GM21576 (cell line): ENCODE measurements at regions not wholly inside any gene's neighbourhood (a gene's known extent, or its start where the extent isn't known, plus 50 kb on each side); places are given as distances from the start of the nearest gene placed in this dataset.

Source experiments
- ATAC-seq: cut with Tn5 transposase; IDR thresholded peaks from one replicate; pipeline ENCODE4 v1.9.1; 2021; ENCODE audit warnings: mild to moderate bottlenecking, moderate library complexity; ENCODE audit not compliant: unreplicated experiment

- ATAC-seq, result no peak
These were observed 858.7 kb downstream of the CCSER2 start for GRCh38 chr10:85187047-85187446.

- no peak for ATAC-seq
These were observed 860.5 kb downstream of the CCSER2 start for GRCh38 chr10:85188770-85189484.

GRCh38 chr10:85193796-85194195 lies 865.4 kb downstream of the CCSER2 start:
- no peak for ATAC-seq

GRCh38 chr10:85194706-85195105 lies 866.3 kb downstream of the CCSER2 start:
- ATAC-seq, result no peak

- no peak for ATAC-seq
These were observed 867.2 kb downstream of the CCSER2 start for GRCh38 chr10:85195596-85195995.

GRCh38 chr10:85204814-85205213 lies 876.4 kb downstream of the CCSER2 start:
- ATAC-seq, result no peak

- ATAC-seq, result no peak
These were observed 884.1 kb downstream of the CCSER2 start for GRCh38 chr10:85212526-85212925.

GRCh38 chr10:85213493-85213892 lies 885.1 kb downstream of the CCSER2 start:
- ATAC-seq, result no peak

GRCh38 chr10:85222300-85222699 lies 893.9 kb downstream of the CCSER2 start:
- ATAC-seq, result no peak

GRCh38 chr10:85224366-85224940 lies 896.1 kb downstream of the CCSER2 start:
- ATAC-seq, result no peak

- ATAC-seq, result no peak
These were observed 896.9 kb downstream of the CCSER2 start for GRCh38 chr10:85225311-85225710.

- ATAC-seq, result no peak
These were observed 898.2 kb downstream of the CCSER2 start for GRCh38 chr10:85226596-85226995.

GRCh38 chr10:85228726-85229125 lies 900.3 kb downstream of the CCSER2 start:
- no peak for ATAC-seq

GRCh38 chr10:85231534-85232270 lies 903.3 kb downstream of the CCSER2 start:
- no peak for ATAC-seq

- no peak for ATAC-seq
These were observed 906.9 kb downstream of the CCSER2 start for GRCh38 chr10:85235258-85235657.

- no peak for ATAC-seq
These were observed 910.3 kb downstream of the CCSER2 start for GRCh38 chr10:85238676-85239075.

GRCh38 chr10:85250304-85250703 lies 921.9 kb downstream of the CCSER2 start:
- ATAC-seq, result no peak

GRCh38 chr10:85256481-85256880 lies 928.1 kb downstream of the CCSER2 start:
- no peak for ATAC-seq

- ATAC-seq, result no peak
These were observed 931.5 kb downstream of the CCSER2 start for GRCh38 chr10:85259908-85260307.

- ATAC-seq, result no peak
These were observed 934.6 kb downstream of the CCSER2 start for GRCh38 chr10:85262992-85263391.

GRCh38 chr10:85265121-85265520 lies 936.7 kb downstream of the CCSER2 start:
- no peak for ATAC-seq

- ATAC-seq, result no peak
These were observed 938.4 kb downstream of the CCSER2 start for GRCh38 chr10:85266808-85267207.
